Liver (tissue), 8 donors: ENCODE measurements at regions not wholly inside any gene's neighbourhood (a gene's known extent, or its start where the extent isn't known, plus 50 kb on each side); places are given as distances from the start of the nearest gene placed in this dataset.

Experiments
- DNase-seq: peaks from one replicate; pipeline ENCODE4 v3.0.0-alpha.2; 2017; ENCODE audit warnings: low spot score
- H3K27ac ChIP-seq, 2 donors: one replicate each; pipeline ENCODE4 v1.7.0; 2013; ENCODE audit warnings: inconsistent platforms in 2 of 2, low read length in 2 of 2, control low read depth in 1 of 2, low read depth in 1 of 2, mild to moderate bottlenecking in 1 of 2
- H3K27me3 ChIP-seq, 4 donors: one replicate each; pipeline versions ENCODE4 v1.6.1 to v1.7.0; 2013; ENCODE audit warnings: low read length in 3 of 4, inconsistent platforms in 1 of 4, mild to moderate bottlenecking in 1 of 4, moderate library complexity in 1 of 4; ENCODE audit not compliant: control insufficient read depth in 4 of 4, insufficient read depth in 4 of 4
- H3K36me3 ChIP-seq, 4 donors: one replicate each; pipeline versions ENCODE4 v1.6.1 to v1.7.0; 2013; ENCODE audit warnings: low read length in 3 of 4, mild to moderate bottlenecking in 3 of 4, low read depth in 1 of 4, moderate library complexity in 1 of 4; ENCODE audit not compliant: control insufficient read depth in 4 of 4, insufficient read depth in 3 of 4
- H3K4me1 ChIP-seq, 4 donors: one replicate each; pipeline versions ENCODE4 v1.6.1 to v1.7.0; 2013; ENCODE audit warnings: low read length in 3 of 4, mild to moderate bottlenecking in 3 of 4, moderate library complexity in 1 of 4; ENCODE audit not compliant: control insufficient read depth in 4 of 4, insufficient read depth in 4 of 4
- H3K4me3 ChIP-seq, 3 donors: one replicate each; pipeline versions ENCODE4 v1.6.1 to v1.7.0; 2013; ENCODE audit warnings: low read length in 3 of 3, control low read depth in 1 of 3, low read depth in 1 of 3, mild to moderate bottlenecking in 1 of 3
- H3K9ac ChIP-seq, 2 donors: one replicate each; pipeline ENCODE4 v1.7.0; 2013; ENCODE audit warnings: low read length in 2 of 2, mild to moderate bottlenecking in 2 of 2, moderate library complexity in 2 of 2, control low read depth in 1 of 2, low read depth in 1 of 2
- H3K9me3 ChIP-seq, 4 donors: one replicate each; pipeline versions ENCODE4 v1.6.1 to v1.7.0; 2013; ENCODE audit warnings: low read length in 3 of 4; ENCODE audit not compliant: control insufficient read depth in 4 of 4
- ATF3 ChIP-seq: IDR thresholded peaks from 2 replicates; pipeline ENCODE4 v1.6.1; 2016; ENCODE audit warnings: antibody characterized with exemption
- CTCF ChIP-seq: fragments of 150-350 bp; IDR thresholded peaks from 2 replicates; pipeline ENCODE4 v1.5.1; 2017; ENCODE audit warnings: improper control_type of control experiment, low read depth, low read length; ENCODE audit not compliant: missing input control
- EGR1 ChIP-seq, 2 donors: IDR thresholded peaks; 2 replicates each; pipeline ENCODE4 v1.6.1; 2016 to 2018; ENCODE audit warnings: antibody characterized with exemption in 2 of 2, low read depth in 2 of 2
- FOXA1 ChIP-seq: IDR thresholded peaks from 2 replicates; pipeline ENCODE4 v1.6.1; 2016; ENCODE audit warnings: antibody characterized with exemption
- FOXA2 ChIP-seq: IDR thresholded peaks from 2 replicates; pipeline ENCODE4 v1.6.1; 2016; ENCODE audit warnings: antibody characterized with exemption
- GABPA ChIP-seq, 2 donors: IDR thresholded peaks in 1 of 2; conservative IDR thresholded peaks in 1 of 2; 2 replicates each; pipeline ENCODE4 v1.6.1; 2016; ENCODE audit warnings: antibody characterized with exemption in 2 of 2, mild to moderate bottlenecking in 1 of 2, moderate library complexity in 1 of 2
- HNF4A ChIP-seq, 2 donors: conservative IDR thresholded peaks; 2 replicates each; pipeline ENCODE4 v1.6.1; 2016; ENCODE audit warnings: antibody characterized with exemption in 2 of 2, mild to moderate bottlenecking in 2 of 2
- HNF4G ChIP-seq: IDR thresholded peaks from 2 replicates; pipeline ENCODE4 v1.6.1; 2016; ENCODE audit warnings: antibody characterized with exemption
- JUND ChIP-seq, 2 donors: IDR thresholded peaks; 2 replicates each; pipeline ENCODE4 v1.6.1; 2016; ENCODE audit warnings: antibody characterized with exemption in 2 of 2
- RAD21 ChIP-seq, 2 donors: IDR thresholded peaks; 2 replicates each; pipeline ENCODE4 v1.6.1; 2016; ENCODE audit warnings: antibody characterized with exemption in 2 of 2, mild to moderate bottlenecking in 2 of 2
- REST ChIP-seq: IDR thresholded peaks from 2 replicates; pipeline ENCODE4 v1.6.1; 2016; ENCODE audit warnings: antibody characterized with exemption, mild to moderate bottlenecking
- YY1 ChIP-seq: IDR thresholded peaks from 2 replicates; pipeline ENCODE4 v1.6.1; 2016; ENCODE audit warnings: antibody characterized with exemption, mild to moderate bottlenecking
- ZBTB33 ChIP-seq: IDR thresholded peaks from 2 replicates; pipeline ENCODE4 v1.6.1; 2016; ENCODE audit warnings: antibody characterized with exemption
- WGBS: extraction: QIAGEN DNeasy Blood & Tissue Kit; methylation state at CpG from one replicate; pipeline ENCODE4 v1.1.7; 2013; 5-methylcytosine and 5-hydroxymethylcytosine counted together
- donor health status: healthy.
- donor health status: healthy.
- donor health status: healthy.
- donor health status: healthy.
- donor health status: healthy.

GRCh38 chr2:12589802-12590320 lies 126.9 kb upstream of the TRIB2 start:
- no peak for TF ChIP-seq HNF4G
- no peak for TF ChIP-seq ZBTB33
- no peak for TF ChIP-seq YY1
- TF ChIP-seq FOXA2: no peak
- no peak for TF ChIP-seq RAD21 (IDR thresholded peaks at IDR 0.05)
- TF ChIP-seq CTCF: no peak
- TF ChIP-seq EGR1 (IDR thresholded peaks at IDR 0.05; ENCODE audit: low read depth in 2 of 2): no peak
- TF ChIP-seq ATF3: no peak
- Histone ChIP-seq H3K9ac (no peak overlapping the region), H3K27me3 (no peaks in the 10 kb centered on the region), H3K4me1 (no peaks in the 10 kb centered on the region), H3K36me3 (no peaks in the 10 kb centered on the region), H3K9me3 (no peaks in the 10 kb centered on the region), H3K27ac (no peak overlapping the region), H3K4me3 (no peak overlapping the region)
- DNase-seq: no peak
- 87% methylated on average over 5 of the region's 5 CpGs for WGBS

- no peaks in the 10 kb centered on the region for H3K36me3 ChIP-seq
- no peak overlapping the region for H3K9ac ChIP-seq
- H3K4me1 ChIP-seq: no peaks in the 10 kb centered on the region
- TF ChIP-seq RAD21 (IDR thresholded peaks at IDR 0.05): no peak
- TF ChIP-seq HNF4A (conservative IDR thresholded peaks at IDR 0.05): no peak
- no peak for TF ChIP-seq FOXA1
- TF ChIP-seq ATF3: no peak
- TF ChIP-seq REST: no peak
- no peak for TF ChIP-seq JUND (IDR thresholded peaks at IDR 0.05)
- no peak for TF ChIP-seq HNF4G
- TF ChIP-seq GABPA (IDR thresholded peaks at IDR 0.05 in 1 of 2, conservative IDR thresholded peaks at IDR 0.05 in 1 of 2): no peak
- no peak for TF ChIP-seq ZBTB33
- WGBS: 70% methylated on average over 3 of the region's 3 CpGs
- DNase-seq: no peak
- no peaks in the 10 kb centered on the region for H3K9me3 ChIP-seq
- no peaks in the 10 kb centered on the region for H3K27me3 ChIP-seq
- no peak overlapping the region for H3K27ac ChIP-seq
- no peak overlapping the region for H3K4me3 ChIP-seq
Measured at GRCh38 chr2:12592296-12592695, 124.4 kb upstream of the TRIB2 start.
